Heart left ventricle (tissue), 16 donors: ENCODE measurements at regions not wholly inside any gene's neighbourhood (a gene's known extent, or its start where the extent isn't known, plus 50 kb on each side); places are given as distances from the start of the nearest gene placed in this dataset.

Source experiments
- ATAC-seq, 4 donors: fragments of 200-7000 bp; cut with Tn5 transposase; one replicate each; pipeline ENCODE4 v1.9.1; 2020 to 2022; ENCODE audit warnings: moderate library complexity in 4 of 4, mild to moderate bottlenecking in 3 of 4, moderate number of reproducible peaks in 1 of 4
- DNase-seq, 5 donors: peaks; one replicate each; pipeline ENCODE4 v3.0.0-alpha.2; 2020
- H3K27ac ChIP-seq, 12 donors: fragments of 200-600 bp; sonication (generic) in 4 of 12; one replicate each; pipeline versions ENCODE4 v1.5.0 to v1.8.0; 2016 to 2022; ENCODE audit warnings: mild to moderate bottlenecking in 2 of 12
- H3K27me3 ChIP-seq, 9 donors: fragments of 200-600 bp; sonication (generic) in 2 of 9; one replicate each; pipeline versions ENCODE4 v1.5.1 to v1.8.0; 2016 to 2022; ENCODE audit warnings: mild to moderate bottlenecking in 3 of 9
- H3K36me3 ChIP-seq, 9 donors: fragments of 200-600 bp; sonication (generic) in 2 of 9; one replicate each; pipeline versions ENCODE4 v1.5.0 to v1.8.0; 2018 to 2022; ENCODE audit warnings: mild to moderate bottlenecking in 2 of 9
- H3K4me1 ChIP-seq, 12 donors: fragments of 200-600 bp; sonication (generic) in 4 of 12; one replicate each; pipeline versions ENCODE4 v1.5.0 to v1.8.0; 2016 to 2022; ENCODE audit warnings: mild to moderate bottlenecking in 3 of 12
- H3K4me3 ChIP-seq, 12 donors: fragments of 200-600 bp; sonication (generic) in 4 of 12; one replicate each; pipeline versions ENCODE4 v1.5.0 to v1.8.0; 2017 to 2022; ENCODE audit warnings: mild to moderate bottlenecking in 9 of 12, moderate library complexity in 4 of 12
- H3K9me3 ChIP-seq, 12 donors: fragments of 200-600 bp; sonication (generic) in 4 of 12; one replicate each; pipeline versions ENCODE4 v1.5.0 to v1.8.0; 2016 to 2022; ENCODE audit warnings: mild to moderate bottlenecking in 1 of 12
- POLR2A ChIP-seq, 2 donors: fragments of 450-650 bp; IDR thresholded peaks; one replicate each; pipeline ENCODE4 v1.6.1; 2017; ENCODE audit warnings: antibody characterized with exemption in 2 of 2, mild to moderate bottlenecking in 2 of 2, moderate library complexity in 2 of 2
- WGBS, 4 donors: extraction: QIAGEN DNeasy Blood & Tissue Kit in 2 of 4; methylation state at CpG; one replicate each; pipeline versions ENCODE4 v1.1.5 to v1.1.7; 2013 to 2018; 5-methylcytosine and 5-hydroxymethylcytosine counted together
- intact Hi-C, 10 donors: fragments of 100-400 bp; cut with DNase I; formaldehyde crosslinking; loops; one replicate each; pipeline versions ENCODE4 v1.11.1 to v1.14.2; 2022
- TF ChIP-seq, protein P1 (sequence below), 12 donors: fragments of 200-600 bp; sonication (generic) in 4 of 12; IDR thresholded peaks; one replicate each; pipeline versions ENCODE4 v1.5.0 to v1.8.0; 2018 to 2022; ENCODE audit warnings: antibody characterized with exemption in 12 of 12, mild to moderate bottlenecking in 5 of 12
- donor health status: ischemic (EF 13 %, LVEDD 7.1; RV severe dilation, severe dysfunction).
- donor health status: healthy with polysubstance abuse.
- donor health status: DM: no; HTN: yes; CAD: no.
- donor health status: DM: no; HTN: no; CAD: no.
- donor health status: ischemic (EF 25% LVEDD 6.9; RV normal size, moderate dysfunction).
- donor health status: ischemic (EF 25% LVEDD 5.7; RV mildly dilated, moderate dysfunction).
- donor health status: healthy.
- donor health status: DM: yes; HTN: yes; CAD: no.
- donor health status: ischemic (EF 35%, LVEDD 5.7; RV mildly dilated, moderate dysfunction).
- donor health status: nonischemic (EF 11% LVEDD 7.7; RV severe dilation, severe dysfunction).
- donor health status: DM: yes; HTN: yes; CAD: no.
- donor health status: PGD.
- donor health status: ischemic (EF 29% LVEDD 5.4; RV normal size, mild dysfunction).
- donor health status: nonischemic (EF 23%, LVEDD 6.1; RV moderate dilation, normal function).

- Histone ChIP-seq H3K27me3 (no peaks in the 10 kb centered on the region), H3K27ac (no peak overlapping the region)
Observed at GRCh38 chr20:57828696-57829095, 118.9 kb upstream of the PMEPA1 start.

DNA sequence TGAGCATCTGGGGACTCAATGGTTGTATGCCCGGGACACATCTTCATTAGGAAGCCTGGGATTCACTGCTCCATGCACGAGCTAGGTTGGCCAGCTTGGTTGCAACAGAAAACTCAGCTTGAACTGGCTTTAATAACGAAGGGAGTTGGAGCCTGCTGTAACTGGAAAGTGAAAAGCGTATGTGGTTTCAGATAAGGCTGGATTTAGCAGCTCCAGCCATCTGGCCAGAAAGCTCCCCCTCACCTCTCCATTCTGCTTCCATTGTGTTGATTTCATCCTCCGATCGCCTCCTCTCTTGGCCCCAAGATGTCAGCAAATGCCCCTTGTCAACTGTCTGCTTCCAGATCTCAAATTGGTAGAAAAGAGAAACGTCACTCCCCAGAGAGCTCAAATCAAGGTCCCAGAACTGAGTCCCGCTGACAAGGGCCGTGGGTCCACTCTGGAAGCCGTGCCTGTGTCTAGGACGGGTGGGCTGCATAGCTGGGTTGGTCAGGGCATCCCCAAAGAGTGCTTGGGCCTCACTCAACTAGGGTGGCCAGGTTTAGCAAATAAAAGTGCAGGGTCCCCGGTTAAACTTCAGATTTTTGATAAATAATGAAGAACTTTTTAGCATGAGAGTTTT is 117.0 kb upstream of the PMEPA1 start:
- H3K4me1 ChIP-seq = peaks cover 0 to 23% (median 6%) of the 10 kb centered on the region in 12 donors
- 69 to 79% (median 74%) methylated on average over 12 of the region's 12 CpGs for WGBS, 4 donors
- DNase-seq (peak in 1 of 5 donors; percentile 37), ATAC-seq (no peak)
- peak overlapping the region in 1 of 12 donors; percentile 3 for H3K27ac ChIP-seq
- H3K4me3 ChIP-seq = no peak overlapping the region
- no peaks in the 10 kb centered on the region for H3K9me3 ChIP-seq
- H3K27me3 ChIP-seq = peaks cover 0 to 2% (median 0%) of the 10 kb centered on the region in 9 donors
- no peaks in the 10 kb centered on the region for H3K36me3 ChIP-seq
- no peak for TF ChIP-seq POLR2A (IDR thresholded peaks at IDR 0.05)
- TF ChIP-seq, protein P1, sequence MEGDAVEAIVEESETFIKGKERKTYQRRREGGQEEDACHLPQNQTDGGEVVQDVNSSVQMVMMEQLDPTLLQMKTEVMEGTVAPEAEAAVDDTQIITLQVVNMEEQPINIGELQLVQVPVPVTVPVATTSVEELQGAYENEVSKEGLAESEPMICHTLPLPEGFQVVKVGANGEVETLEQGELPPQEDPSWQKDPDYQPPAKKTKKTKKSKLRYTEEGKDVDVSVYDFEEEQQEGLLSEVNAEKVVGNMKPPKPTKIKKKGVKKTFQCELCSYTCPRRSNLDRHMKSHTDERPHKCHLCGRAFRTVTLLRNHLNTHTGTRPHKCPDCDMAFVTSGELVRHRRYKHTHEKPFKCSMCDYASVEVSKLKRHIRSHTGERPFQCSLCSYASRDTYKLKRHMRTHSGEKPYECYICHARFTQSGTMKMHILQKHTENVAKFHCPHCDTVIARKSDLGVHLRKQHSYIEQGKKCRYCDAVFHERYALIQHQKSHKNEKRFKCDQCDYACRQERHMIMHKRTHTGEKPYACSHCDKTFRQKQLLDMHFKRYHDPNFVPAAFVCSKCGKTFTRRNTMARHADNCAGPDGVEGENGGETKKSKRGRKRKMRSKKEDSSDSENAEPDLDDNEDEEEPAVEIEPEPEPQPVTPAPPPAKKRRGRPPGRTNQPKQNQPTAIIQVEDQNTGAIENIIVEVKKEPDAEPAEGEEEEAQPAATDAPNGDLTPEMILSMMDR (IDR thresholded peaks at IDR 0.05) = no peak
- intact Hi-C loops = no loop called here

More at GRCh38 chr20:57828696-57829095, 118.9 kb upstream of the PMEPA1 start:
- Histone ChIP-seq H3K36me3 (no peaks in the 10 kb centered on the region), H3K9me3 (no peaks in the 10 kb centered on the region), H3K4me3 (no peak overlapping the region), H3K4me1 (peaks cover 0 to 25% (median 8%) of the 10 kb centered on the region in 12 donors)
- WGBS, 4 donors = 94 to 100% (median 94%) methylated on average over 9 to 10 of the region's 10 CpGs
- DNase-seq (no peak), ATAC-seq (no peak)
- intact Hi-C loops = no loop called here
- no peak for TF ChIP-seq POLR2A (IDR thresholded peaks at IDR 0.05)
- TF ChIP-seq, protein P1 (IDR thresholded peaks at IDR 0.05) = no peak

- TF ChIP-seq POLR2A (IDR thresholded peaks at IDR 0.05) = no peak
- TF ChIP-seq, protein P1 (IDR thresholded peaks at IDR 0.05) = no peak
- DNase-seq (no peak), ATAC-seq (no peak)
- Histone ChIP-seq H3K36me3 (no peaks in the 10 kb centered on the region), H3K4me3 (no peak overlapping the region), H3K4me1 (peaks cover 0 to 16% (median 0%) of the 10 kb centered on the region in 12 donors), H3K27ac (no peak overlapping the region), H3K9me3 (no peaks in the 10 kb centered on the region), H3K27me3 (peaks cover 0 to 21% (median 0%) of the 10 kb centered on the region in 9 donors)
- intact Hi-C loops = no loop called here
- 94 to 97% (median 96%) methylated on average over 6 of the region's 6 CpGs for WGBS, 4 donors
Observed at GRCh38 chr20:57824909-57825308, 115.1 kb upstream of the PMEPA1 start.

GRCh38 chr20:57821935-57822334 is 112.1 kb upstream of the PMEPA1 start:
- 78 to 87% (median 82%) methylated on average over 4 of the region's 4 CpGs for WGBS, 4 donors
- DNase-seq (no peak), ATAC-seq (no peak)
- no peak overlapping the region for H3K27ac ChIP-seq
- no peak overlapping the region for H3K4me3 ChIP-seq
- H3K9me3 ChIP-seq = no peaks in the 10 kb centered on the region
- peaks cover 0 to 21% (median 0%) of the 10 kb centered on the region in 9 donors for H3K27me3 ChIP-seq
- H3K36me3 ChIP-seq = no peaks in the 10 kb centered on the region
- peaks cover 0 to 16% (median 0%) of the 10 kb centered on the region in 12 donors for H3K4me1 ChIP-seq
- intact Hi-C loops = no loop called here
- no peak for TF ChIP-seq POLR2A (IDR thresholded peaks at IDR 0.05)
- TF ChIP-seq, protein P1 (IDR thresholded peaks at IDR 0.05) = no peak
